ENCODE measurements at regions not wholly inside any gene's neighbourhood (a gene's known extent, or its start where the extent isn't known, plus 50 kb on each side); places are given as distances from the start of the nearest gene placed in this dataset.
"Not testable (repeated sequence)": the region's sequence is repeated elsewhere in the genome, so short reads cannot be mapped to it uniquely, and the experiment has no call there.

DNA sequence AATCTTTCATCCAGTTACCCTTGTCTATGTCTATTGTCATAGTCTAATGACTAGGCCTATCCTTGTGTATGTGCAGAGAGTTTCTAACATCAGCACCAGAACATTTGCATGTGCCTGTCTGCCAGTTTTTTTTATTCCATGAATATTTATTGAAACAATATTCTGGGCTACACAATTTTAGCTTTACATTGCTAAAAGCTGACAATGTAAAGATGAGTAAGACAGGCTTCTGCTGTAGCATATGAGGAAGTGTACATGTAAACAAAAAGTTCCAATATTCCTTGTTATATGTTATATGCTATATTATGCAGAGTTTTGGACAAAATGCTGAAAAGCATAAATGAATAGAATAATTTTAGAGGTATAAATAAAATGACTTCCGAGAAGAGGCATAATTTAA, 357.7 kb downstream of the NYAP2 start:
- H3K9me3 ChIP-seq (ENCODE audit: insufficient read depth, low read length): no peaks in the 10 kb centered on the region
- no peaks in the 10 kb centered on the region for H3K79me2 ChIP-seq (ENCODE audit: insufficient read depth, low read length)
- no peak overlapping the region for H2AFZ ChIP-seq (ENCODE audit: low read depth, low read length, severe bottlenecking)
- no peak overlapping the region for H3K27ac ChIP-seq (ENCODE audit: low read depth, low read length)
- no peaks in the 10 kb centered on the region for H3K36me3 ChIP-seq (ENCODE audit: low read length)
- H3F3A ChIP-seq (ENCODE audit: insufficient read depth): no peaks in the 10 kb centered on the region
- no peaks in the 10 kb centered on the region for H4K20me1 ChIP-seq (ENCODE audit: low read depth, low read length)
- H3K9ac ChIP-seq (ENCODE audit: low read length): no peak overlapping the region
- no peaks in the 10 kb centered on the region for H3K9me2 ChIP-seq (replicated peaks; ENCODE audit: insufficient read depth, low read length)
- no peak for TF ChIP-seq EZH2phosphoT487 (conservative IDR thresholded peaks at IDR 0.05; ENCODE audit: low read length)
- TF ChIP-seq, protein P1, sequence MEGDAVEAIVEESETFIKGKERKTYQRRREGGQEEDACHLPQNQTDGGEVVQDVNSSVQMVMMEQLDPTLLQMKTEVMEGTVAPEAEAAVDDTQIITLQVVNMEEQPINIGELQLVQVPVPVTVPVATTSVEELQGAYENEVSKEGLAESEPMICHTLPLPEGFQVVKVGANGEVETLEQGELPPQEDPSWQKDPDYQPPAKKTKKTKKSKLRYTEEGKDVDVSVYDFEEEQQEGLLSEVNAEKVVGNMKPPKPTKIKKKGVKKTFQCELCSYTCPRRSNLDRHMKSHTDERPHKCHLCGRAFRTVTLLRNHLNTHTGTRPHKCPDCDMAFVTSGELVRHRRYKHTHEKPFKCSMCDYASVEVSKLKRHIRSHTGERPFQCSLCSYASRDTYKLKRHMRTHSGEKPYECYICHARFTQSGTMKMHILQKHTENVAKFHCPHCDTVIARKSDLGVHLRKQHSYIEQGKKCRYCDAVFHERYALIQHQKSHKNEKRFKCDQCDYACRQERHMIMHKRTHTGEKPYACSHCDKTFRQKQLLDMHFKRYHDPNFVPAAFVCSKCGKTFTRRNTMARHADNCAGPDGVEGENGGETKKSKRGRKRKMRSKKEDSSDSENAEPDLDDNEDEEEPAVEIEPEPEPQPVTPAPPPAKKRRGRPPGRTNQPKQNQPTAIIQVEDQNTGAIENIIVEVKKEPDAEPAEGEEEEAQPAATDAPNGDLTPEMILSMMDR (IDR thresholded peaks at IDR 0.05; ENCODE audit: insufficient read depth, low read length, poor library complexity, severe bottlenecking): no peak
- H3K4me2 ChIP-seq (ENCODE audit: low read depth, low read length, poor library complexity, severe bottlenecking): no peak overlapping the region
- H3K27me3 ChIP-seq (ENCODE audit: low read length): no peaks in the 10 kb centered on the region
- no peak overlapping the region for H3K4me3 ChIP-seq (ENCODE audit: insufficient read depth, low read length, poor library complexity, severe bottlenecking)

DNA sequence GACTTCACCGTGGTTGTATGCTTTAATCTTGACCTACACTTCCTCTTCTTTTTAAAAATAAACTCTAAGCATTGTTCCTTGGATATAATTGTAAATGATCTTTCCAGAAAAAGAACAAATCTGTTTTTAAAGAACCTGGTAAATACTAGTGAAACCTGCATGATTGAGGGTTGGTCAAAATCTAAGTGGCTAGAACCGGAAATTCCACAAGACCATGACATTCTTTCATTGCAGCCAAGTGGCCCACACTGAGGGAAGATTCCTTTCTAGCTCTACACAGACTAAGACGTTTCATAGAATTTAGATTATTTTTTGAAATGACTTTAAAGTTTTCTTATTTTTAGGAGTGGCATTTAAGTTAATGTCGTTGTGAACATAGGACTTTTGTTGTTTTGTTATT, 356.7 kb downstream of the NYAP2 start:
- no peak overlapping the region for H3K27ac ChIP-seq (ENCODE audit: low read depth, low read length)
- no peak overlapping the region for H3K4me2 ChIP-seq (ENCODE audit: low read depth, low read length, poor library complexity, severe bottlenecking)
- H3F3A ChIP-seq (ENCODE audit: insufficient read depth): no peaks in the 10 kb centered on the region
- no peaks in the 10 kb centered on the region for H3K9me3 ChIP-seq (ENCODE audit: insufficient read depth, low read length)
- H3K27me3 ChIP-seq (ENCODE audit: low read length): no peaks in the 10 kb centered on the region
- H3K36me3 ChIP-seq (ENCODE audit: low read length): no peaks in the 10 kb centered on the region
- no peaks in the 10 kb centered on the region for H3K9me2 ChIP-seq (replicated peaks; ENCODE audit: insufficient read depth, low read length)
- H3K79me2 ChIP-seq (ENCODE audit: insufficient read depth, low read length): no peaks in the 10 kb centered on the region
- no peak overlapping the region for H3K4me3 ChIP-seq (ENCODE audit: insufficient read depth, low read length, poor library complexity, severe bottlenecking)
- H4K20me1 ChIP-seq (ENCODE audit: low read depth, low read length): no peaks in the 10 kb centered on the region
- H2AFZ ChIP-seq (ENCODE audit: low read depth, low read length, severe bottlenecking): no peak overlapping the region
- no peak for TF ChIP-seq EZH2phosphoT487 (conservative IDR thresholded peaks at IDR 0.05; ENCODE audit: low read length)
- TF ChIP-seq, protein P1 (IDR thresholded peaks at IDR 0.05; ENCODE audit: insufficient read depth, low read length, poor library complexity, severe bottlenecking): no peak
- H3K9ac ChIP-seq (ENCODE audit: low read length): no peak overlapping the region

DNA sequence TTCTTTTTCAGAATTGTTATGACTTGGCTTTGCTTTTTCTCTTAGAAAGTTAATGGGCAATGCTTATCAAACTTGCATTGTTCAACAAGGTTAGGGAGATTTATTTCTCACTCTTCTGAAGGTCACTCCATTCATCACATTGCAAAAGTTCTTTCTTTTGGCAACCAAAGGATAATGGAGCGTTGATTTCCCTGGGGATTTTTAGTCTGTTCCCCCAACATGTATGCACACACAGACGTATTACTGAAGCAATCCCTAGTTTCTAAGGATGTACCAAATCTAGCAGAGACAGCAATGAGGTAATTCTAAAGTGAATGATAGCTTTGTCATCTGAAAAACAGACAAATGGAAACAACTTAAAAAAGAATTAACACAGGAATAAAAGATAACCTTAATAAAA, 349.1 kb downstream of the NYAP2 start:
- H3K9me3 ChIP-seq (ENCODE audit: insufficient read depth, low read length): no peaks in the 10 kb centered on the region
- no peak overlapping the region for H3K9ac ChIP-seq (ENCODE audit: low read length)
- no peaks in the 10 kb centered on the region for H3K9me2 ChIP-seq (replicated peaks; ENCODE audit: insufficient read depth, low read length)
- H3K27ac ChIP-seq (ENCODE audit: low read depth, low read length): no peak overlapping the region
- H4K20me1 ChIP-seq (ENCODE audit: low read depth, low read length): no peaks in the 10 kb centered on the region
- H3F3A ChIP-seq (ENCODE audit: insufficient read depth): no peaks in the 10 kb centered on the region
- no peak overlapping the region for H3K4me2 ChIP-seq (ENCODE audit: low read depth, low read length, poor library complexity, severe bottlenecking)
- TF ChIP-seq, protein P1 (IDR thresholded peaks at IDR 0.05; ENCODE audit: insufficient read depth, low read length, poor library complexity, severe bottlenecking): no peak
- no peak for TF ChIP-seq EZH2phosphoT487 (conservative IDR thresholded peaks at IDR 0.05; ENCODE audit: low read length)
- H3K79me2 ChIP-seq (ENCODE audit: insufficient read depth, low read length): no peaks in the 10 kb centered on the region
- H3K27me3 ChIP-seq (ENCODE audit: low read length): no peaks in the 10 kb centered on the region
- H3K36me3 ChIP-seq (ENCODE audit: low read length): no peaks in the 10 kb centered on the region
- H3K4me3 ChIP-seq (ENCODE audit: insufficient read depth, low read length, poor library complexity, severe bottlenecking): no peak overlapping the region
- no peak overlapping the region for H2AFZ ChIP-seq (ENCODE audit: low read depth, low read length, severe bottlenecking)

DNA sequence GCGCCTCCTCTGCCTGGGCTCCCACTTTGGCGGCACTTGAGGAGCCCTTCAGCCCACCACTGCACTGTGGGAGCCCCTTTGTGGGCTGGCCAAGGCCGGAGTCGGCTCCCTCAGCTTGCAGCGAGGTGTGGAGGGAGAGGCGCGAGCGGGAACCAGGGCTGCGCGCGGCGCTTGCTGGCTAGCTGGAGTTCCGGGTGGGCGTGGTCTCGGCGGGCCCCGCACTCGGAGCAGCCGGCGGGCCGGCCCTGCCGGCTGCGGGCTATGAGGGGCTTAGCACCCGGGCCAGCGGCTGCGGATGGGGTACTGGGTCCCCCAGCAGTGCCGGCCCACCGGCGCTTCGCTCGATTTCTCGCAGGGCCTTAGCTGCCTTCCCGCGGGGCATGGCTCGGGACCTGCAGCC, 344.5 kb downstream of the NYAP2 start:
- not testable (repeated sequence) for H3K4me2 ChIP-seq (ENCODE audit: low read depth, low read length, poor library complexity, severe bottlenecking); H3F3A ChIP-seq (ENCODE audit: insufficient read depth); H3K27me3 ChIP-seq (ENCODE audit: low read length); H3K27ac ChIP-seq (ENCODE audit: low read depth, low read length); H3K9ac ChIP-seq (ENCODE audit: low read length); H4K20me1 ChIP-seq (ENCODE audit: low read depth, low read length); H3K36me3 ChIP-seq (ENCODE audit: low read length); H2AFZ ChIP-seq (ENCODE audit: low read depth, low read length, severe bottlenecking); H3K4me3 ChIP-seq (ENCODE audit: insufficient read depth, low read length, poor library complexity, severe bottlenecking); H3K9me3 ChIP-seq (ENCODE audit: insufficient read depth, low read length); H3K9me2 ChIP-seq (replicated peaks; ENCODE audit: insufficient read depth, low read length); H3K79me2 ChIP-seq (ENCODE audit: insufficient read depth, low read length)
